SK-N-SH (cell line): ENCODE measurements at regions not wholly inside any gene's neighbourhood (a gene's known extent, or its start where the extent isn't known, plus 50 kb on each side); places are given as distances from the start of the nearest gene placed in this dataset.

Experiments
- CTCF ChIA-PET: fragments of 300-600, 350-600 bp; formaldehyde crosslinking; extraction: SDS; loops from one replicate; lab custom pipeline; 2021; lab: Yijun Ruan, JAX
- POLR2A ChIA-PET: fragments of 350-600 bp; sonication (Branson Sonifier 250); formaldehyde crosslinking; extraction: SDS; loops from one replicate; lab custom pipeline; 2020; ENCODE audit warnings: antibody characterized with exemption, inconsistent platforms; lab: Yijun Ruan, JAX
- DNase-seq: peaks from one replicate; pipeline ENCODE4 v3.0.0; 2012
- H2AFZ ChIP-seq: fragments of 200-600 bp; sonication (generic); 2 replicates; pipeline ENCODE4 v1.8.1; 2016; ENCODE audit warnings: antibody characterized with exemption, mild to moderate bottlenecking, low read depth
- H3F3A ChIP-seq: fragments of 200-600 bp; sonication (generic); replicated peaks from 2 replicates; pipeline ENCODE3; 2016; ENCODE audit warnings: antibody characterized with exemption, mild to moderate bottlenecking; ENCODE audit not compliant: insufficient read depth
- H3K27ac ChIP-seq, 2 experiments: fragments of 200-500 bp in 1 of 2; fragments of 200-600 bp in 1 of 2; sonication (Bioruptor generic) in 1 of 2; sonication (generic), shearing (Covaris generic) in 1 of 2; 2 replicates each; pipeline versions ENCODE4 v1.5.1 to v1.6.1; 2014 to 2016; ENCODE audit warnings: low read depth in 2 of 2, inconsistent platforms in 1 of 2, low read length in 1 of 2, mild to moderate bottlenecking in 1 of 2, mixed read lengths in 1 of 2
- H3K27me3 ChIP-seq: fragments of 200-600 bp; sonication (generic), shearing (Covaris generic); 2 replicates; pipeline ENCODE4 v1.6.1; 2016; ENCODE audit warnings: mixed run types; ENCODE audit not compliant: insufficient read depth
- H3K36me3 ChIP-seq, 2 experiments: fragments of 200-500 bp in 1 of 2; fragments of 200-600 bp in 1 of 2; sonication (Bioruptor generic) in 1 of 2; sonication (generic) in 1 of 2; replicated peaks in 1 of 2; 2 replicates each; pipeline versions ENCODE3 to v1.5.1; 2014 to 2016; ENCODE audit warnings: low read length in 1 of 2, mild to moderate bottlenecking in 1 of 2; ENCODE audit not compliant: insufficient read depth in 2 of 2, control insufficient read depth in 1 of 2
- H3K4me1 ChIP-seq, 2 experiments: fragments of 200-500 bp in 1 of 2; fragments of 200-600 bp in 1 of 2; sonication (Bioruptor generic) in 1 of 2; sonication (generic), shearing (Covaris generic) in 1 of 2; 2 replicates each; pipeline versions ENCODE4 v1.5.1 to v1.6.1; 2014 to 2016; ENCODE audit warnings: low read depth in 1 of 2, low read length in 1 of 2, mixed run types in 1 of 2; ENCODE audit not compliant: insufficient read depth in 2 of 2, control insufficient read depth in 1 of 2
- H3K4me2 ChIP-seq: fragments of 200-600 bp; sonication (generic), shearing (Covaris generic); 2 replicates; pipeline ENCODE4 v1.6.1; 2017; ENCODE audit warnings: mixed run types
- H3K4me3 ChIP-seq, 2 experiments: fragments of 200-500 bp in 1 of 2; fragments of 200-600 bp in 1 of 2; sonication (Bioruptor generic) in 1 of 2; sonication (generic), shearing (Covaris generic) in 1 of 2; 2 replicates each; pipeline versions ENCODE4 v1.5.1 to v1.8.1; 2014 to 2016; ENCODE audit warnings: low read depth in 2 of 2, inconsistent platforms in 1 of 2, low read length in 1 of 2, mild to moderate bottlenecking in 1 of 2, mixed read lengths in 1 of 2, moderate library complexity in 1 of 2
- H3K79me2 ChIP-seq: fragments of 200-600 bp; sonication (generic); 2 replicates; pipeline ENCODE4 v1.8.1; 2017; ENCODE audit warnings: mild to moderate bottlenecking; ENCODE audit not compliant: insufficient read depth
- H3K9ac ChIP-seq: fragments of 200-600 bp; sonication (generic); 2 replicates; pipeline ENCODE4 v1.6.1; 2017; ENCODE audit warnings: mixed run types
- H3K9me2 ChIP-seq: fragments of 200-600 bp; sonication (generic); 2 replicates; pipeline ENCODE4 v1.6.1; 2017; ENCODE audit warnings: mixed run types
- H3K9me3 ChIP-seq: fragments of 200-600 bp; sonication (generic); 2 replicates; pipeline ENCODE4 v1.6.1; 2017; ENCODE audit warnings: mixed run types, mild to moderate bottlenecking, moderate library complexity
- H4K20me1 ChIP-seq: fragments of 200-600 bp; sonication (generic); 2 replicates; pipeline ENCODE4 v1.6.1; 2017; ENCODE audit warnings: mild to moderate bottlenecking, mixed run types; ENCODE audit not compliant: insufficient read depth
- CHD2 ChIP-seq: fragments of 150-350 bp; IDR thresholded peaks from 2 replicates; pipeline ENCODE4 v1.6.1; 2018; ENCODE audit warnings: low read length; ENCODE audit not compliant: partially characterized antibody
- GABPA ChIP-seq: IDR thresholded peaks from 2 replicates; pipeline ENCODE4 v1.4.0; 2012; ENCODE audit warnings: low read depth, mild to moderate bottlenecking
- GATA2 ChIP-seq: sonication (generic); formaldehyde crosslinking; IDR thresholded peaks from 2 replicates; pipeline ENCODE4 v1.5.0; 2020; ENCODE audit warnings: mild to moderate bottlenecking, missing genetic modification reagents
- JUND ChIP-seq: IDR thresholded peaks from 2 replicates; pipeline ENCODE4 v1.4.0; 2012
- MEF2A ChIP-seq: IDR thresholded peaks from 2 replicates; pipeline ENCODE4 v1.4.0; 2012; ENCODE audit warnings: low read depth, borderline replicate concordance
- MXI1 ChIP-seq: IDR thresholded peaks from 2 replicates; pipeline ENCODE4 v1.6.1; 2012; ENCODE audit warnings: mild to moderate bottlenecking, low read depth, low read length, improper control_type of control experiment
- NRF1 ChIP-seq: IDR thresholded peaks from 2 replicates; pipeline ENCODE4 v1.6.1; 2012; ENCODE audit warnings: low read depth, mild to moderate bottlenecking, low read length
- PBX3 ChIP-seq: IDR thresholded peaks from 2 replicates; pipeline ENCODE4; 2012
- POLR2AphosphoS5 ChIP-seq: IDR thresholded peaks from 2 replicates; pipeline ENCODE4 v1.6.1; 2012; ENCODE audit warnings: low read depth, low read length
- RAD21 ChIP-seq: IDR thresholded peaks from 2 replicates; pipeline ENCODE4 v1.6.1; 2012; ENCODE audit warnings: mild to moderate bottlenecking, low read length
- RCOR1 ChIP-seq: fragments of 150-350 bp; IDR thresholded peaks from 2 replicates; pipeline ENCODE4 v1.6.1; 2017; ENCODE audit warnings: antibody characterized with exemption, low read length
- RFX5 ChIP-seq: IDR thresholded peaks from 2 replicates; pipeline ENCODE4 v1.6.1; 2012; ENCODE audit warnings: mild to moderate bottlenecking, improper control_type of control experiment, low read length
- USF1 ChIP-seq: IDR thresholded peaks from 2 replicates; pipeline ENCODE4 v1.4.0; 2012; ENCODE audit warnings: low read depth, borderline replicate concordance
- USF2 ChIP-seq: fragments of 150-350 bp; IDR thresholded peaks from 2 replicates; pipeline ENCODE4 v1.6.1; 2017; ENCODE audit warnings: antibody characterized with exemption, low read length, low read depth, borderline replicate concordance
- YY1 ChIP-seq: IDR thresholded peaks from 2 replicates; pipeline ENCODE4 v1.4.0; 2012; ENCODE audit warnings: low read depth, mild to moderate bottlenecking
- ZBTB33 ChIP-seq: IDR thresholded peaks from 2 replicates; pipeline ENCODE4 v1.4.0; 2012; ENCODE audit warnings: low read depth, borderline replicate concordance
- WGBS: methylation state at CpG from one replicate; pipeline ENCODE4 v1.1.6; 2017; ENCODE audit warnings: low lambda C conversion rate; 5-methylcytosine and 5-hydroxymethylcytosine counted together

GRCh38 chr1:191662051-191662450 is 496.2 kb upstream of the RGS18 start (continued):
- TF ChIP-seq NRF1 (no peak), GABPA (no peak), USF2 (no peak), RFX5 (no peak)

- Histone ChIP-seq H3K4me1 (no peaks in the 10 kb centered on the region), H3K9me2 (no peaks in the 10 kb centered on the region), H4K20me1 (no peaks in the 10 kb centered on the region), H3K4me2 (no peak overlapping the region), H3K79me2 (no peaks in the 10 kb centered on the region), H3K9ac (no peak overlapping the region), H3F3A (no peaks in the 10 kb centered on the region), H3K27ac (no peak overlapping the region), H3K27me3 (no peaks in the 10 kb centered on the region), H2AFZ (no peak overlapping the region), H3K9me3 (no peaks in the 10 kb centered on the region), H3K4me3 (no peak overlapping the region), H3K36me3 (no peaks in the 10 kb centered on the region)
- POLR2A ChIA-PET = no interaction called here
- CTCF ChIA-PET = no interaction called here
- DNase-seq = no peak
- TF ChIP-seq JUND = no peak
- TF ChIP-seq RAD21 = no peak
- no peak for TF ChIP-seq USF2
- TF ChIP-seq PBX3 = no peak
- no peak for TF ChIP-seq ZBTB33
- TF ChIP-seq POLR2AphosphoS5 = no peak
- no peak for TF ChIP-seq MXI1
- TF ChIP-seq CHD2 = no peak
- 0% methylated on average over 1 of the region's 1 CpG for WGBS
Measured at GRCh38 chr1:191662746-191663145, 495.5 kb upstream of the RGS18 start.

- 6% methylated on average over 5 of the region's 5 CpGs for WGBS
- no peaks in the 10 kb centered on the region for H3K27me3 ChIP-seq
- H3K4me2 ChIP-seq = no peak overlapping the region
- H3K27ac ChIP-seq = no peak overlapping the region
- DNase-seq = no peak
- TF ChIP-seq YY1 (no peak), USF1 (no peak), RCOR1 (no peak), GATA2 (CRISPR knock-in tag) (no peak), MEF2A (no peak)
- H4K20me1 ChIP-seq = no peaks in the 10 kb centered on the region
- H2AFZ ChIP-seq = no peak overlapping the region
- H3K79me2 ChIP-seq = no peaks in the 10 kb centered on the region
- H3K4me1 ChIP-seq = no peaks in the 10 kb centered on the region
- no peaks in the 10 kb centered on the region for H3K9me3 ChIP-seq
- no peak overlapping the region for H3K9ac ChIP-seq
- ChIA-PET CTCF (no interaction called here), POLR2A (no interaction called here)
- no peaks in the 10 kb centered on the region for H3F3A ChIP-seq
- H3K9me2 ChIP-seq = 0 out of 2 replicates have a peak, but pooled peaks cover 3% of the 10 kb centered on the region
- H3K36me3 ChIP-seq = no peaks in the 10 kb centered on the region
- H3K4me3 ChIP-seq = no peak overlapping the region
Measured at GRCh38 chr1:191668525-191668924, 489.7 kb upstream of the RGS18 start.
